ENCODE measurements at regions not wholly inside any gene's neighbourhood (a gene's known extent, or its start where the extent isn't known, plus 50 kb on each side); places are given as distances from the start of the nearest gene placed in this dataset.

DNA sequence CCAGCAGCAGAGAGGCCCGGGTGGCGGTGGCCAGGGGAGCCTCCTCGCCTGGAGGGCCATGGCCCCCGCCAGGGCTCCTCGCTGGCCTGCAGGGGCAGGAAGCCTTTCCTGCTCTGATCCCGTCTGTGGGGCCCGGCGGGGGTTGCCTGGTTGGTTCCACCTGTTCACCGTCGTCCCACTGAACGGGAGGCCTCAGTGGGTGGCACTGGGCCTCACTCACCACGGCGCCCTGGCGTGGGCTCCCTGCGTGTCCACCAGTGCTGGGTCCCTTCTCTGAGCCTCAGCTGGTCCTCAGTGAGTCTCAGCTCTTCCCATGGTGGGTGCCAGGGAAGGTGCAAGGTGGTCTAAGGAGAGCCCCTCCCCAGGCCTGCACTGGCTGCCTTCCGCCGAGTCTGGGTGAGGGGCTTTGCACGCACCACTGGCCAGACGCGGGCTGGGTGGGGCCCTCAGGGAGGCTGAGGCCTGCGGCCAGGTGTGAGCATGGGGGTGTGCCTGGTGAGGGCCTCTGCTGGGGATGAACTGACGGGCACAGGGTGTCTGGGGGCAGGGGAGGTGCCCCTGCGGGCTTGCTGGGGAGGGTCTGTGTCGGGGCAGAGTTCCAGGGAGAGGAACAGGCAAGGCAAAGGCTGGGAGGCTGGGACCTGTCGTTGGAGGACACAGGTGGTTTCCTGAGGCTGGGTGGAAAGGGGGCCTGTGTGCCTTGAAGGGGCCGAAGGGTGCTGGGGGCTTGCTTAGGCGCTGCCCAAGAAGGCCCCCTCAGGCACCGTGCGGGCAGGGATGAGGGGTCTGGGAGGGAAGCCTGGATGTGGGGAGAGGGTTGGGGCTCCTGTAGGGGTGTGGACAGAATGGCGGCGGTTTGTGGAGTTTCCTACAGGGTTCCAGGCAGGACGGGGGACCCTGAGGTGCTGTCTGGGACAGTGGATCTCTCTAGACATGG, 339.8 kb downstream of the TMEM121 start:
- Histone ChIP-seq H3K27ac (replicated peaks) (no peak overlapping the region), H3K36me3 (no peaks in the 10 kb centered on the region), H3K27me3 (ENCODE audit: low read depth) (peaks cover 43% of the 10 kb centered on the region), H3K4me3 (no peak overlapping the region), H3K4me1 (no peaks in the 10 kb centered on the region), H3K9me3 (replicated peaks) (no peaks in the 10 kb centered on the region)
- intact Hi-C loops (cut with micrococcal nuclease), result no loop called here
- DNase-seq, result peak; percentile 11
- TF ChIP-seq, protein P1, sequence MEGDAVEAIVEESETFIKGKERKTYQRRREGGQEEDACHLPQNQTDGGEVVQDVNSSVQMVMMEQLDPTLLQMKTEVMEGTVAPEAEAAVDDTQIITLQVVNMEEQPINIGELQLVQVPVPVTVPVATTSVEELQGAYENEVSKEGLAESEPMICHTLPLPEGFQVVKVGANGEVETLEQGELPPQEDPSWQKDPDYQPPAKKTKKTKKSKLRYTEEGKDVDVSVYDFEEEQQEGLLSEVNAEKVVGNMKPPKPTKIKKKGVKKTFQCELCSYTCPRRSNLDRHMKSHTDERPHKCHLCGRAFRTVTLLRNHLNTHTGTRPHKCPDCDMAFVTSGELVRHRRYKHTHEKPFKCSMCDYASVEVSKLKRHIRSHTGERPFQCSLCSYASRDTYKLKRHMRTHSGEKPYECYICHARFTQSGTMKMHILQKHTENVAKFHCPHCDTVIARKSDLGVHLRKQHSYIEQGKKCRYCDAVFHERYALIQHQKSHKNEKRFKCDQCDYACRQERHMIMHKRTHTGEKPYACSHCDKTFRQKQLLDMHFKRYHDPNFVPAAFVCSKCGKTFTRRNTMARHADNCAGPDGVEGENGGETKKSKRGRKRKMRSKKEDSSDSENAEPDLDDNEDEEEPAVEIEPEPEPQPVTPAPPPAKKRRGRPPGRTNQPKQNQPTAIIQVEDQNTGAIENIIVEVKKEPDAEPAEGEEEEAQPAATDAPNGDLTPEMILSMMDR (IDR thresholded peaks at IDR 0.05; ENCODE audit: borderline replicate concordance), result no peak

DNA sequence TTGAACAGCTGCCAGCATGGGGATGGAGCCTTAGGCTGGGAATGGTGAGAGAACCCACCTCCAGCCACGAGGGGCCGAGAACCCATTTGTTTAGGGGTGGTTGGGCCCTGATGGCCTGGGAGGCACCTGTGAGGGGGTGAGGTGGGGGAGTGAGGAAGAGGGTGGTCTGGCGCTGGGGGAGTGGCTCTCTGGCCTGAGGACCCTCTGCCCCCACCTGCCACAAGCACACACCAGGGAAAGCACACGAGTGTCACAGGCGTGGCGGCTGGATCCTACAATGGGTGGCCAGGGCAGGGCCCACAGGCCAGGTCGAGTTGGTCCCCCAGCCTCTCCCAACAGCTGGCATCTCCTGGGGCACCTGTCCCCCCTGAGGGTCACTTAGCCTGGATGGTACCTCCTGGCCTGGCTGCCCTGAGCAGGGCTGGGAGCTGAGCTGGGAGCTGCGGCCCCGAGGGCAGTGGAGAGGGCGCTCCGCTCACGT, 340.5 kb downstream of the TMEM121 start:
- Histone ChIP-seq H3K4me3 (no peak overlapping the region), H3K27ac (replicated peaks) (no peak overlapping the region), H3K9me3 (replicated peaks) (no peaks in the 10 kb centered on the region), H3K36me3 (no peaks in the 10 kb centered on the region), H3K27me3 (ENCODE audit: low read depth) (peaks cover 41% of the 10 kb centered on the region), H3K4me1 (no peaks in the 10 kb centered on the region)
- no peak for DNase-seq
- TF ChIP-seq, protein P1 (IDR thresholded peaks at IDR 0.05; ENCODE audit: borderline replicate concordance), result no peak
- intact Hi-C loops (cut with micrococcal nuclease), result no loop called here

DNA sequence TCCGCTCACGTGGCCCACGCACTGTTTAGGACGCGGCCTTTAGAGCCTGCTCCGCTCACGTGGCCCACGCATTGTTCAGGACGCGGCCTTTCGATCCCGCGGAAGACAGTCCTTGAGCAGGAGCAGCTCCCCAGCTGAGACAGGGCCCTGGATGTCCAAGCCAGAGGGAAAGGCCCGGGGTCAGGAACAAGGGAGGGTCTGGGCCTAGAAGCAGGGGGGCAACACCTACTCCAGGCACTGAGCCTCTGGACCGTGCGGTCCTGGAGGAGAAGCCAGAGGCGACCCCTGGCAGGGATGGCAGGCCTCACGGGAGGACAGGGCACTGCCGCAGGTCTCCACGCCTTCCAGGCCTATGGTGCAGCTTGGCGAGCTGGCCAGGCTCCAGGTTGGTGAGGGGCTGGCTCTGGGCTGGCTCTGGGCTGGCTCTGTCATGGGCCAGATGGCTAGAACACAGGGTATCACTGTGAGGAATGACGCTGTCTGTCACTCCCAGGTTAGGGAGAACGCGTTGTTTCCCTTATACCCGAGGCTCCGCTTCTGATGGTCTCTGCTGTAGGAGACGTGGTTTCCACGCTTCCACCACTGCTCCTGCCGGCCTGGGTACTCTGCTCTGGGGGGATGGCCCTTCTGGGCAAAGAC, 341.7 kb downstream of the TMEM121 start:
- Histone ChIP-seq H3K9me3 (replicated peaks) (no peaks in the 10 kb centered on the region), H3K4me1 (no peaks in the 10 kb centered on the region), H3K36me3 (no peaks in the 10 kb centered on the region), H3K4me3 (no peak overlapping the region), H3K27ac (replicated peaks) (no peak overlapping the region), H3K27me3 (ENCODE audit: low read depth) (peaks cover 34% of the 10 kb centered on the region)
- intact Hi-C loops (cut with micrococcal nuclease), result no loop called here
- no peak for DNase-seq
- TF ChIP-seq, protein P1 (IDR thresholded peaks at IDR 0.05; ENCODE audit: borderline replicate concordance), result no peak

DNA sequence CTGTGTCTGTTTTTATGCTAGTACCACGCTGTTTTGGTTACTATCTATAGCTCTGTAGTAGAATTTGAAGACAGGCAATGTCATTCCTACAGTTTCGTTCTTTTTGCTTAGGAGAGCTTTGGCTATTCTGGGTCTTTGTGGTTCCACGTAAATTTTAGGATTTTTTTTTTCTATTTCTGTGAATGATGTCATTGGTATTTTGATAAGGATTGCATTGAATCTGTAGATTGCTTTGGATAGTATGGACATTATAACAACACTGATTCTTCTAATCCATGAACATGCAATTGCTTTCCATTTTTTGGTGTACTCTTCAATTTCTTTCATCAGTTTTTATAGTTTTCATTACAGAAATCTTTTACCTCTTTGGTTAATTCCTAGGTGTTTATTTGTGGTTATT, 345.2 kb downstream of the TMEM121 start:
- Histone ChIP-seq H3K27me3 (ENCODE audit: low read depth) (peaks cover 27% of the 10 kb centered on the region), H3K27ac (replicated peaks) (no peak overlapping the region), H3K4me3 (no peak overlapping the region), H3K36me3 (no peaks in the 10 kb centered on the region), H3K4me1 (no peaks in the 10 kb centered on the region), H3K9me3 (replicated peaks) (no peaks in the 10 kb centered on the region)
- TF ChIP-seq, protein P1 (IDR thresholded peaks at IDR 0.05; ENCODE audit: borderline replicate concordance), result no peak
- intact Hi-C loops (cut with micrococcal nuclease), result no loop called here
- no peak for DNase-seq

DNA sequence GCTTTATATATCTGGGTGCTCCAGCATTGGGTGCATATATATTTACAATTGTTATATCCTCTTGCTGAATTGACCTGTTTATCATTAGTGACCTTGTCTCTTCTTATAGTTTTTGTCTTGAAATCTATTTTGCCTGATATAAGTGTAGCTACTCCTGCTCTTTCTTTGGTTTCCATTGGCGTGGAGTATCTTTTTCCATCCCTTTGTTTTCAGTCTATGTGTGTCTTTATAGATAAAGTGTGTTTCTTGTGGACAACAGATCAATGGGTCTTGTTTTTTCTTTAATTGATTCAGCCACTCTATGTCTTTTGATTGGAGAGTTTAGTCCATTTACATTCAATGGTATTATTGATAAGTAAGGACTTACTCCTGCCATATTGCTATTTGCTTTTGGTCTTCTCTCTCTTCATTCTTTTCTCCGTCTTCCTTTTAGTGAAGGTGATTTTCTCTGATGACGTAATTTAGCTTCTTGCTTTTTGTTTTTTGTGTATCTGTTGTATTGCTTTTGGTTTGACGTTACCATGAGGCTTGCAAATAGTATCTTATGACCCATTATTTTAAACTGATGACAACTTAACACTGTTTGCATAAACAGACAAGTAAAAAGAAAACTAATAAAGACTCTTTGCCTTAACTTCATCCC, 347.6 kb downstream of the TMEM121 start:
- intact Hi-C loops (cut with micrococcal nuclease), result no loop called here

More for the DNA sequence above, 347.6 kb downstream of the TMEM121 start:
- no peak for DNase-seq
- Histone ChIP-seq H3K27ac (replicated peaks) (no peak overlapping the region), H3K4me1 (no peaks in the 10 kb centered on the region), H3K9me3 (replicated peaks) (no peaks in the 10 kb centered on the region), H3K4me3 (no peak overlapping the region), H3K27me3 (ENCODE audit: low read depth) (peaks cover 45% of the 10 kb centered on the region), H3K36me3 (no peaks in the 10 kb centered on the region)
- TF ChIP-seq, protein P1 (IDR thresholded peaks at IDR 0.05; ENCODE audit: borderline replicate concordance), result no peak
